Dermis microvascular lymphatic vessel endothelial cell (primary cell): ENCODE measurements at regions not wholly inside any gene's neighbourhood (a gene's known extent, or its start where the extent isn't known, plus 50 kb on each side); places are given as distances from the start of the nearest gene placed in this dataset.

Experiments
- DNase-seq, 2 donors: peaks; one replicate each; pipeline versions ENCODE4 v3.0.0 to v3.0.0-alpha.2; 2010; ENCODE audit warnings: low read depth in 2 of 2

GRCh38 chr14:86641310-86641709 is 1111.4 kb downstream of the FLRT2 start:
- DNase-seq = no peak

GRCh38 chr14:86640288-86640687 is 1110.3 kb downstream of the FLRT2 start:
- no peak for DNase-seq

- DNase-seq = no peak
These were observed 1109.7 kb downstream of the FLRT2 start for GRCh38 chr14:86639666-86640065.

- DNase-seq = no peak
These were observed 1109.2 kb downstream of the FLRT2 start for GRCh38 chr14:86639146-86639545.

- no peak for DNase-seq
These were observed 1097.1 kb downstream of the FLRT2 start for GRCh38 chr14:86627080-86627479.

- DNase-seq = no peak
These were observed 1096.6 kb downstream of the FLRT2 start for GRCh38 chr14:86626530-86626929.

- DNase-seq = no peak
These were observed 1095.7 kb downstream of the FLRT2 start for GRCh38 chr14:86625637-86626036.

GRCh38 chr14:86619726-86620125 is 1089.8 kb downstream of the FLRT2 start:
- DNase-seq = no peak

GRCh38 chr14:86613786-86614185 is 1083.8 kb downstream of the FLRT2 start:
- DNase-seq = no peak

- no peak for DNase-seq
These were observed 1083.2 kb downstream of the FLRT2 start for GRCh38 chr14:86613126-86613525.

GRCh38 chr14:86604561-86604960 is 1074.6 kb downstream of the FLRT2 start:
- DNase-seq = no peak

- no peak for DNase-seq
These were observed 1072.3 kb downstream of the FLRT2 start for GRCh38 chr14:86602263-86602662.

GRCh38 chr14:86601813-86602212 is 1071.9 kb downstream of the FLRT2 start:
- DNase-seq = no peak

- DNase-seq = no peak
These were observed 1067.3 kb downstream of the FLRT2 start for GRCh38 chr14:86597279-86597678.

- DNase-seq = no peak
These were observed 1066.1 kb downstream of the FLRT2 start for GRCh38 chr14:86596024-86596423.

- DNase-seq = no peak
These were observed 1045.2 kb downstream of the FLRT2 start for GRCh38 chr14:86575141-86575540.

- DNase-seq = no peak
These were observed 1044.8 kb downstream of the FLRT2 start for GRCh38 chr14:86574778-86575129.

- no peak for DNase-seq
These were observed 1044.3 kb downstream of the FLRT2 start for GRCh38 chr14:86574051-86574777.

GRCh38 chr14:86570371-86570770 is 1040.4 kb downstream of the FLRT2 start:
- no peak for DNase-seq

- DNase-seq = no peak
These were observed 1013.6 kb downstream of the FLRT2 start for GRCh38 chr14:86543521-86543920.

- DNase-seq = no peak
These were observed 1012.0 kb downstream of the FLRT2 start for GRCh38 chr14:86541972-86542371.

- DNase-seq = no peak
These were observed 1010.8 kb downstream of the FLRT2 start for GRCh38 chr14:86540636-86541247.

GRCh38 chr14:86539361-86540070 is 1009.6 kb downstream of the FLRT2 start:
- no peak for DNase-seq
